NCI-H1048 (cell line): ENCODE measurements at regions not wholly inside any gene's neighbourhood (a gene's known extent, or its start where the extent isn't known, plus 50 kb on each side); places are given as distances from the start of the nearest gene placed in this dataset.

Source experiments
- DNase-seq: peaks from one replicate; lab custom pipeline; 2025; lab: John Stamatoyannopoulos, UW

GRCh38 chr5:33372721-33373472, 67.9 kb upstream of the TARS1 start:
- no peak for DNase-seq

DNA sequence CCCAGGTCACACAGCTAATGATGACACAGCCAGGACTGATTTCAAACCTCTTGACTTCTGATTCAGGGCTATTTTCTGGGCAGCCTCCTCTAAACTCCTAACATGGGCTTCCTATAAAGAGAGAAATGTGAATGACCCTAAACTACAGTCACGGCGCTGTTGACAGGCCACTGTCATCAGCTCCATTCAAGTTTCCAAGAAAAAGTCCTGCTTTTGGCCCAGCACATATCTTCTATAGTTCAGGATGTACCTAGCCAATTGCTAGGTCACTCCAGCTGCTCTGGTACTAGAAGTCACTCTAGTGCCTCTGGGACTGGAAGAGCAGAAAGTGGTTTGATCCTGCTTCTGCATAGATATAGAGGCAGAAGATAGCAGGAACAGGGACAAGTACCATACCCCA, 64.9 kb upstream of the TARS1 start:
- DNase-seq, result no peak

DNA sequence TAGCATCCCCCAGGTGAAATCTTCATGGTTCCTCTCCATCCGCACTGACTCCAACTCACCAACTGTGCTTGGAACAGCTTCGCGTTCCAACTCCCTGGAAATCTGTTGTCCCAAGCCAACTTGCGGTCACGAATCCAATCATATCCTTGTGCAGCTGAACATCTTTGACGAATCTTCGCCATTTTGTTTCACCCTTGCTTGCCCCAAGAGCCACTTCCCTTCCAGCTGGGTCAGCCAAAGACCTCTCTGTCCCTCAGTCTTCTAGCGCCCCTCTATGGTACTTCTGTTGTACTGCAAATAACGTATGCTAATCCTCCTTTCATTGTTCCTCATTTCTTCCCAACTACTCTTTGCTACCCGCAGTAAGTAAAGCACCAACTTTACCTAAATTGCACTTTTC, 61.0 kb upstream of the TARS1 start:
- peak; percentile 6 for DNase-seq

GRCh38 chr5:33381243-33381642, 59.5 kb upstream of the TARS1 start:
- DNase-seq, result no peak
